Central memory CD8-positive, alpha-beta T cell (primary cell): ENCODE measurements at regions not wholly inside any gene's neighbourhood (a gene's known extent, or its start where the extent isn't known, plus 50 kb on each side); places are given as distances from the start of the nearest gene placed in this dataset.
"Not testable (repeated sequence)": the region's sequence is repeated elsewhere in the genome, so short reads cannot be mapped to it uniquely, and the experiment has no call there.

Experiments
- ATAC-seq: fragments of 150-1000 bp; cut with Tn5 transposase; replicated peaks from 2 replicates; pipeline ENCODE4 v1.10.0; 2022; ENCODE audit warnings: mild to moderate bottlenecking, moderate FRiP score, moderate number of reproducible peaks; ENCODE audit not compliant: poor library complexity, severe bottlenecking; ENCODE audit errors: extremely low read depth
- DNase-seq, 2 donors: peaks; one replicate each; pipeline ENCODE4 v3.0.0; 2021; ENCODE audit warnings: low spot score in 2 of 2
- H3K27ac Mint-ChIP-seq: one replicate; pipeline ENCODE4 v1.8.0; 2022; ENCODE audit warnings: low read depth, mild to moderate bottlenecking, moderate library complexity, mixed read lengths
- H3K27me3 Mint-ChIP-seq: one replicate; pipeline ENCODE4 v1.8.0; 2022; ENCODE audit warnings: mixed read lengths
- H3K36me3 Mint-ChIP-seq: one replicate; pipeline ENCODE4 v1.8.0; 2022; ENCODE audit warnings: mild to moderate bottlenecking, moderate library complexity, mixed read lengths; ENCODE audit not compliant: insufficient read depth
- H3K4me1 Mint-ChIP-seq: one replicate; pipeline ENCODE4 v1.8.0; 2022; ENCODE audit warnings: mixed read lengths
- H3K4me3 Mint-ChIP-seq: one replicate; pipeline ENCODE4 v1.8.0; 2022; ENCODE audit warnings: mild to moderate bottlenecking, moderate library complexity, mixed read lengths
- H3K9me3 Mint-ChIP-seq: one replicate; pipeline ENCODE4 v1.8.0; 2022; ENCODE audit warnings: mixed read lengths

DNA sequence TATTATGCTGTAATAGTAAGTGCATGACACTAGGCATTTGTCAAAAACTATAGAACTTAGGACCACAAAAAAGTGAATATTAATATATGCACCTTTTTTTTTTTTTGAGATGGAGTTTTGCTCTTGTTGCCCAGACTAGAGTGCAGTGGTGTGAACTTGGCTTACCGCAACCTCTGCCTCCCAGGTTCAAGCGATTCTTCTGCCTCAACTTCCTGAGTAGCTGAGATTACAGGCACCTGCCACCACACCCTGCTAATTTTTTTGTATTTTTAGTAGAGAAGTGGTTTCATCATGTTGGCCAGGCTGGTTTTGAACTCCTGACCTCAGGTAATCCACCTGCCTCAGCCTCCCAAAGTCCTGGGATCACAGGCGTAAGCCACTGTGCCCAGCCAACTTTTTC, 2315.2 kb upstream of the ACO1 start:
- not testable (repeated sequence) for ATAC-seq

DNA sequence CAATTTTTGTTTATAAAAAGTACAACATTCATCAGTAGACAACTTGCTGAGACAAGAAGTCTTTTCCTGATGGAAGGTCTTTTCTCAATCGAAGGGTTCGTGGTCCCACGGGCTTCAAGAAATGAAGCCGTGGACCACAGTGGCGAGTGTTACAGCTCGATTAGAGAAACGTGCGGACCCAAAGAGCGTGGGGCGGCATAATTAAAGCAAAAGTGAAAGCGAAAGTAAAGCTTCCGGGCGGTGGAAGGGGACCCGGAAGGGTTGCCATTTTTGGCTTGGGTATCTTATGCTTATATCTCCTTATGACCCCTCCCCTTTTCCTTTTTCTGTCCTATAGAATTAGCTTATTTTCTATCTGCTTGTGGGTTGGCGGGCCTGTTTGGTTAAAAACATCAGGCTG, 2309.4 kb upstream of the ACO1 start:
- H3K4me3 Mint-ChIP-seq: no peak overlapping the region
- DNase-seq (no peak), ATAC-seq (no peak)
- no peaks in the 10 kb centered on the region for H3K27me3 Mint-ChIP-seq
- no peak overlapping the region for H3K27ac Mint-ChIP-seq
- H3K4me1 Mint-ChIP-seq: peaks cover 4% of the 10 kb centered on the region
- peaks cover 22% of the 10 kb centered on the region for H3K9me3 Mint-ChIP-seq
- no peaks in the 10 kb centered on the region for H3K36me3 Mint-ChIP-seq

More for the DNA sequence above, 2315.2 kb upstream of the ACO1 start:
- H3K27me3 Mint-ChIP-seq, H3K9me3 Mint-ChIP-seq, DNase-seq, H3K4me3 Mint-ChIP-seq, H3K36me3 Mint-ChIP-seq, H3K4me1 Mint-ChIP-seq, H3K27ac Mint-ChIP-seq: not testable (repeated sequence)

DNA sequence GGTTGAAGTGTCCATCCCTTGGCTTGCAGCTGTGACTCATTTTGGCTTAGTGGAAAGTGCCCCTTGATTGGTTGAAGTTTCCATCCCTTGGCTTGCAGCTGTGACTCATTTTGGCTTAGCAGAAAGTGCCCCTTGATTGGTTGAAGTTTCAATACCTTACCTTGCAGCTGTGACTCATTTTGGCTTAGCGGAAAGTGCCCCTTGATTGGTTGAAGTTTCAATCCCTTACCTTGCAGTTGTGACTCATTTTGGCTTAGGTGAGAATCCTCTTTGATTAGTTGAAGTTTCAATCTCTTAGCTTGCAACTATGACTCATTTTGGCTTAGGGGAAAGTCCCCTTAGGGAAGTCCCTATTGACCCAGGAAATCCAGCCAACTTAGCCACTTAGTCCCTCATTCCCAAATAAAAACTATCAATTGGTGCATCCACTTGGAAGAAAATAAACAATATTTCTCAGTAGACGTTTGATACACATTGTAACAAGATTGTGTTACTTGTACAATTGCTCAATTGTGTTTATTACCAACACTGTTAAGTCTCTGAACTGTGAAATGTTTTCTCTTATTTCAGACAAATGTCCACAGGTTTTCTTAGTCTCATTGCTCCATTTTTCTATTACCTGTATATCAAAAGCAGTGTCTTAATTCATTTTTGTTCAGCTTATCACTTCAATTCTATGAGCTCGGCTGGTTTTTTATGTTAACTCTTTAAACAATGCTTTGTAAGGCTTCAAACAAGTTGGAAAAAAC, 2308.8 kb upstream of the ACO1 start:
- DNase-seq (no peak), ATAC-seq (peak; percentile 41)
- Mint-ChIP-seq H3K9me3 (peaks cover 22% of the 10 kb centered on the region), H3K27ac (no peak overlapping the region), H3K27me3 (no peaks in the 10 kb centered on the region), H3K4me1 (peaks cover 4% of the 10 kb centered on the region), H3K36me3 (no peaks in the 10 kb centered on the region), H3K4me3 (no peak overlapping the region)

DNA sequence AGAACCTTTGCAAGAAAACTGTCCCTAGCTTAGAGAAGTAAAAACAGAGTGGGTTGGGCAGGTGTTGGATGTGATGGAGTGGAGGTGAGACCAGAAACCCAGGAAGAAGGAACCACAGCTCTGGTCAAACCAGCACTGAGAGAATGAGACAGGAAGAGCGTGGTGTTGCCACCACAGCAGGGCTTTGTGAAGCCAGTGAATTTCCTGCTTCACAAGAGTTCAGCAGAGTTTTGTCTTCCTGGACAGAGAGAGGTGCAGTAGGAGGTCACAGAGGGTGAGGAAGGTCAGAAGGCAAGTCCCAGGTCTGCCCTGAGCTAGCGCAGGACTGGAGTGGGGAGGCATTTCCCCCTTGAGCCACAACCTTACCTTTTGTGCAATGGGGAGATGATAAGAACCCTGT, 2306.2 kb upstream of the ACO1 start:
- ATAC-seq (no peak), DNase-seq (no peak)
- Mint-ChIP-seq H3K27me3 (no peaks in the 10 kb centered on the region), H3K4me1 (peaks cover 4% of the 10 kb centered on the region), H3K27ac (peak overlapping the region; percentile 13), H3K36me3 (no peaks in the 10 kb centered on the region), H3K4me3 (no peak overlapping the region), H3K9me3 (peaks cover 22% of the 10 kb centered on the region)

DNA sequence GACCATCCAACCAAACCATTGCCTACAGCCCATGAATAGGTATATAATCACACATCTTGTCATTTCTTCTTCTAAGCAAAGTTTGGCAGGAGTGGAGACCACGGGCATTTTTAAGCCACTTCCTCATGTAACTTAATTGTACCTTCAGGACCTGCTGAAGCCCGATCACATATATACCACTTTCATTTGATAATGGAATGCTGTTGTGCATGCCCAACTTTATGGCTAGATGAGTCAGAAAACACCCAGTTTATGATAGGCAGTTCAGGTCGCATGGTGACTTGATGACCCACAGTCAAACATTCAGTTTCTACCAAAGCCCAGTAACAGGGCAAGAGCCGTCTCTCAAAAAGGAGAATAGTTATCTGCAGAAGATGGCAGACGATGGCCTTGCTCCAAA, 2295.0 kb upstream of the ACO1 start:
- Mint-ChIP-seq H3K4me3 (no peak overlapping the region), H3K9me3 (no peaks in the 10 kb centered on the region), H3K27ac (no peak overlapping the region), H3K36me3 (no peaks in the 10 kb centered on the region), H3K27me3 (no peaks in the 10 kb centered on the region), H3K4me1 (no peaks in the 10 kb centered on the region)
- no peak for ATAC-seq
- DNase-seq: no peak

GRCh38 chr9:30103647-30104394, 2280.6 kb upstream of the ACO1 start:
- no peaks in the 10 kb centered on the region for H3K4me1 Mint-ChIP-seq
- no peaks in the 10 kb centered on the region for H3K27me3 Mint-ChIP-seq
- peaks cover 11% of the 10 kb centered on the region for H3K9me3 Mint-ChIP-seq
- no peak for ATAC-seq
- H3K4me3 Mint-ChIP-seq: no peak overlapping the region
- DNase-seq: no peak
- H3K27ac Mint-ChIP-seq: no peak overlapping the region
- H3K36me3 Mint-ChIP-seq: no peaks in the 10 kb centered on the region

- not testable (repeated sequence) for H3K9me3 Mint-ChIP-seq, DNase-seq, H3K36me3 Mint-ChIP-seq, ATAC-seq, H3K27me3 Mint-ChIP-seq, H3K27ac Mint-ChIP-seq, H3K4me1 Mint-ChIP-seq, H3K4me3 Mint-ChIP-seq
These were observed 2277.3 kb upstream of the ACO1 start for GRCh38 chr9:30107134-30107533.

GRCh38 chr9:30116673-30117217, 2267.7 kb upstream of the ACO1 start:
- no peaks in the 10 kb centered on the region for H3K36me3 Mint-ChIP-seq
- no peaks in the 10 kb centered on the region for H3K4me1 Mint-ChIP-seq
- peaks cover 22% of the 10 kb centered on the region for H3K9me3 Mint-ChIP-seq
- DNase-seq (no peak), ATAC-seq (no peak)
- no peak overlapping the region for H3K4me3 Mint-ChIP-seq
- H3K27me3 Mint-ChIP-seq: no peaks in the 10 kb centered on the region
- H3K27ac Mint-ChIP-seq: no peak overlapping the region

- Mint-ChIP-seq H3K4me1 (no peaks in the 10 kb centered on the region), H3K4me3 (no peak overlapping the region), H3K9me3 (peaks cover 9% of the 10 kb centered on the region), H3K27me3 (no peaks in the 10 kb centered on the region), H3K27ac (no peak overlapping the region), H3K36me3 (no peaks in the 10 kb centered on the region)
- no peak for ATAC-seq
- DNase-seq: no peak
These were observed 2263.8 kb upstream of the ACO1 start for GRCh38 chr9:30120666-30121065.

GRCh38 chr9:30121611-30122010, 2262.8 kb upstream of the ACO1 start:
- Mint-ChIP-seq H3K27me3 (no peaks in the 10 kb centered on the region), H3K36me3 (no peaks in the 10 kb centered on the region), H3K4me1 (no peaks in the 10 kb centered on the region), H3K27ac (no peak overlapping the region), H3K9me3 (peaks cover 7% of the 10 kb centered on the region), H3K4me3 (no peak overlapping the region)
- ATAC-seq (no peak), DNase-seq (no peak)

DNA sequence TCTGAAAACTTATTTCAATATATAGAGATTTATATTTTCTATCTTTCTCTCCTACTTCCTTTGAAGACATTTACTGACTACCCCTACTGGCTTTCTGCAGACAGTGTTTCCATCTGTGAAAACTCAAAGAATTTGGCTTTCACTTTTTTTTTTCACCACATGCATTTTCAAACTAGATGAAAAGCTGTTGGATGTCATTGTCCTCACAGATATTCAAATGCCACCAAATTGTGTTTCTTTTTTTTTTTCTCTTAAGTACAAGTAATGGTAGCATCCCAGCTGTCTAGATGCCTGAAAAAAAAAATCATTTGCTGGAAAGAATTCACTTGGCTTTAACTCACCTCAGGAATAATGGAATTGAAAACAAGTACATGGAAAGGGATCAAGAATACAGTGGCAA, 2258.6 kb upstream of the ACO1 start:
- Mint-ChIP-seq H3K36me3 (no peaks in the 10 kb centered on the region), H3K27ac (no peak overlapping the region), H3K27me3 (no peaks in the 10 kb centered on the region), H3K9me3 (peaks cover 17% of the 10 kb centered on the region), H3K4me3 (no peak overlapping the region), H3K4me1 (no peaks in the 10 kb centered on the region)
- ATAC-seq (no peak), DNase-seq (no peak)

DNA sequence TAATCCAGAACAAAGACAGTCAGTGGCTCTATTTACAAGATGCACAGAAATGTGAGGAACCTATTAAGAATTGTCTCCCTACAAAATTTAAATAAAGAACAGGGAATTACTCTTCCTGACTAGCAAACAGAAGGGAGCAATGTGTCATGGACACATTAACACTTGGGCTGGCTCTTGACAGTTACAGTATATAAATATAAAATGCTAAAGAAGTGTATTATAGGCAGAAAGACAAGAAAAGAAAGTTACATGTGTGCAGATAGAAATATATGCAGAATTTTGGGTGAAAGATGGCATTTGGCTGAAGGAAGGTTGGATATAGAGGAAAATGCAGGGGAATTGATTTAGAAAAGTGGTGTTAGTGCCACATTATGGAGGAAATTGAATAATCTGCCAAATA, 2257.1 kb upstream of the ACO1 start:
- Mint-ChIP-seq H3K4me1 (no peaks in the 10 kb centered on the region), H3K27me3 (no peaks in the 10 kb centered on the region), H3K9me3 (peaks cover 17% of the 10 kb centered on the region), H3K27ac (no peak overlapping the region), H3K36me3 (no peaks in the 10 kb centered on the region), H3K4me3 (no peak overlapping the region)
- ATAC-seq (no peak), DNase-seq (no peak)

DNA sequence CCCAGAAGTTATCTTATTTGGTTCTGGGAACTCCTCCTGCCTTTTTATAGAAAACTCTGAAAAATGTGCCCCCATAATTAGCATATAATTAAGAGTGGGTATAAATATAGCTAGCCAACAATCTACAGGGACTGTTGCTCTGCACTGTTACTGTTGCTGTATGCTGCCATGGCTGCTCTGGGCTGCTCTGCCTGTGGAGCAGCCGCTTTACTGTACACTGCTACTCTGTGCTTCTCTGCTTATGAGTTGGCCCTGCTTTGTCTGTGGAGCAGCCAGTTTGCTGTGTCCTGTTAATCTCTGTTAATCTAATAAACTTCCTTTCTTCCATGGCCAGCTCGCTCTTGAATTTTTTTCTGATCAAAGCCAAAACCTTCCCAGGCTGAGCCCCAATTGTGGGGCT, 2244.0 kb upstream of the ACO1 start:
- ATAC-seq (no peak), DNase-seq (no peak)
- H3K4me3 Mint-ChIP-seq: no peak overlapping the region
- no peak overlapping the region for H3K27ac Mint-ChIP-seq
- peaks cover 24% of the 10 kb centered on the region for H3K9me3 Mint-ChIP-seq
- H3K4me1 Mint-ChIP-seq: no peaks in the 10 kb centered on the region
- H3K27me3 Mint-ChIP-seq: no peaks in the 10 kb centered on the region
- H3K36me3 Mint-ChIP-seq: no peaks in the 10 kb centered on the region
